ENCODE measurements at regions not wholly inside any gene's neighbourhood (a gene's known extent, or its start where the extent isn't known, plus 50 kb on each side); places are given as distances from the start of the nearest gene placed in this dataset.

- TF ChIP-seq CTCF (IDR thresholded peaks at IDR 0.05) (no peak), POLR2A (IDR thresholded peaks at IDR 0.05) (no peak)
These were observed 133.1 kb upstream of the DUSP10 start for GRCh38 chr1:221875004-221875330.
